GM23338 (cell line): ENCODE measurements at regions not wholly inside any gene's neighbourhood (a gene's known extent, or its start where the extent isn't known, plus 50 kb on each side); places are given as distances from the start of the nearest gene placed in this dataset.

Experiments used
- ATAC-seq: fragments of 200-7000 bp; cut with Tn5 transposase; 3 replicates; pipeline ENCODE4 v1.9.1; 2020
- DNase-seq: peaks from one replicate; pipeline ENCODE4 v3.0.0-alpha.2; 2015; ENCODE audit warnings: low spot score
- H2AFZ ChIP-seq: fragments of 200-600 bp; sonication (generic); 2 replicates; pipeline ENCODE4 v1.8.0; 2016; ENCODE audit warnings: antibody characterized with exemption, mild to moderate bottlenecking, moderate library complexity
- H3F3A ChIP-seq: fragments of 200-600 bp; sonication (generic); replicated peaks from 2 replicates; pipeline ENCODE4 v1.8.0; 2017; ENCODE audit warnings: antibody characterized with exemption, mixed run types, low read depth
- H3K27ac ChIP-seq: fragments of 200-600 bp; sonication (generic); 2 replicates; pipeline ENCODE4 v1.6.1; 2016; ENCODE audit warnings: low read depth
- H3K27me3 ChIP-seq: fragments of 200-600 bp; sonication (generic); 2 replicates; pipeline ENCODE4 v1.8.0; 2016; ENCODE audit warnings: mild to moderate bottlenecking, mixed run types, moderate library complexity; ENCODE audit not compliant: insufficient read depth
- H3K36me3 ChIP-seq: fragments of 200-600 bp; sonication (generic); 2 replicates; pipeline ENCODE4 v1.8.0; 2016; ENCODE audit warnings: mild to moderate bottlenecking; ENCODE audit not compliant: insufficient read depth
- H3K4me1 ChIP-seq: fragments of 200-600 bp; sonication (generic); 2 replicates; pipeline ENCODE4 v1.8.0; 2016; ENCODE audit warnings: mild to moderate bottlenecking, moderate library complexity; ENCODE audit not compliant: insufficient read depth
- H3K4me2 ChIP-seq: fragments of 200-600 bp; sonication (generic); 2 replicates; pipeline ENCODE4 v1.7.1; 2017; ENCODE audit warnings: mixed run types
- H3K4me3 ChIP-seq: fragments of 200-600 bp; sonication (generic); 2 replicates; pipeline ENCODE4 v1.6.1; 2016; ENCODE audit warnings: mixed run types
- H3K79me2 ChIP-seq: fragments of 200-600 bp; sonication (generic); replicated peaks from 2 replicates; pipeline ENCODE4 v1.8.0; 2017; ENCODE audit warnings: mild to moderate bottlenecking; ENCODE audit not compliant: insufficient read depth
- H3K9me2 ChIP-seq: fragments of 200-600 bp; sonication (generic); 2 replicates; pipeline ENCODE4 v1.8.0; 2017; ENCODE audit not compliant: insufficient read depth
- H4K20me1 ChIP-seq: fragments of 200-600 bp; sonication (generic); replicated peaks from 2 replicates; pipeline ENCODE4 v1.8.0; 2017; ENCODE audit warnings: mild to moderate bottlenecking; ENCODE audit not compliant: insufficient read depth
- H3K27ac Mint-ChIP-seq: 2 replicates; pipeline ENCODE4 v1.8.0; 2020; ENCODE audit warnings: inconsistent platforms, mild to moderate bottlenecking, moderate library complexity, mixed read lengths
- H3K27me3 Mint-ChIP-seq: 3 replicates; pipeline ENCODE4 v1.8.0; 2022; ENCODE audit warnings: low read depth, mild to moderate bottlenecking, moderate library complexity, mixed read lengths, inconsistent platforms; ENCODE audit not compliant: insufficient read depth, poor library complexity
- H3K36me3 Mint-ChIP-seq: 3 replicates; pipeline ENCODE4 v1.8.0; 2021; ENCODE audit warnings: low read depth, mild to moderate bottlenecking, inconsistent platforms, moderate library complexity, mixed read lengths
- H3K4me1 Mint-ChIP-seq: 3 replicates; pipeline ENCODE4 v1.8.0; 2020; ENCODE audit warnings: mild to moderate bottlenecking, inconsistent platforms, mixed read lengths
- H3K4me3 Mint-ChIP-seq: 3 replicates; pipeline ENCODE4 v1.8.0; 2021; ENCODE audit warnings: moderate library complexity, mild to moderate bottlenecking, inconsistent platforms, mixed read lengths
- H3K9me3 Mint-ChIP-seq: 3 replicates; pipeline ENCODE4 v1.8.0; 2020; ENCODE audit warnings: moderate library complexity, mild to moderate bottlenecking, inconsistent platforms, mixed read lengths
- CREB1 ChIP-seq: fragments of 250-450 bp; sonication (Bioruptor Pico); IDR thresholded peaks from 2 replicates; pipeline ENCODE4 v1.5.0; 2020; ENCODE audit warnings: low read depth, mild to moderate bottlenecking, moderate library complexity
- CTCF ChIP-seq, 2 experiments: fragments of 200-600 bp in 1 of 2; sonication (generic) in 1 of 2; conservative IDR thresholded peaks; 2 replicates each; pipeline versions ENCODE4 v1.5.1 to v1.6.1; 2016 to 2017; ENCODE audit warnings: antibody characterized with exemption in 2 of 2, low read depth in 2 of 2, mild to moderate bottlenecking in 2 of 2, moderate library complexity in 1 of 2
- EZH2 ChIP-seq: fragments of 200-600 bp; sonication (generic); IDR thresholded peaks from one replicate; pipeline ENCODE4 v1.8.0; 2017; ENCODE audit warnings: antibody characterized with exemption, mild to moderate bottlenecking, low read depth; ENCODE audit not compliant: unreplicated experiment
- EZH2phosphoT487 ChIP-seq: fragments of 200-600 bp; sonication (generic); IDR thresholded peaks from one replicate; pipeline ENCODE4 v1.8.1; 2018; ENCODE audit warnings: antibody characterized with exemption; ENCODE audit not compliant: unreplicated experiment
- JUNB ChIP-seq: IDR thresholded peaks from one replicate; pipeline ENCODE4 v1.6.1; 2016; ENCODE audit warnings: antibody characterized with exemption; ENCODE audit not compliant: unreplicated experiment
- NANOG ChIP-seq: IDR thresholded peaks from 2 replicates; pipeline ENCODE4 v1.6.1; 2016; ENCODE audit warnings: antibody characterized with exemption, borderline replicate concordance
- POLR2AphosphoS5 ChIP-seq: IDR thresholded peaks from 2 replicates; pipeline ENCODE4 v1.6.1; 2016; ENCODE audit warnings: antibody characterized with exemption, low read depth
- REST ChIP-seq: IDR thresholded peaks from one replicate; pipeline ENCODE4 v1.6.1; 2018; ENCODE audit warnings: antibody characterized with exemption; ENCODE audit not compliant: unreplicated experiment
- STAT1 ChIP-seq: IDR thresholded peaks from one replicate; pipeline ENCODE4 v1.6.1; 2016; ENCODE audit warnings: antibody characterized with exemption; ENCODE audit not compliant: unreplicated experiment
- ZNF114 ChIP-seq: fragments of 250-450 bp; sonication (Bioruptor Pico); IDR thresholded peaks from 2 replicates; pipeline ENCODE4 v1.5.0; 2020; ENCODE audit warnings: mild to moderate bottlenecking, moderate library complexity
- ZNF331 ChIP-seq: fragments of 250-450 bp; sonication (Bioruptor Pico); IDR thresholded peaks from 2 replicates; pipeline ENCODE4 v1.5.0; 2020; ENCODE audit warnings: low read depth, mild to moderate bottlenecking, moderate library complexity
- ZNF462 ChIP-seq: fragments of 250-450 bp; sonication (Bioruptor Pico); IDR thresholded peaks from 2 replicates; pipeline ENCODE4 v1.5.0; 2020; ENCODE audit warnings: mild to moderate bottlenecking, moderate library complexity
- TF ChIP-seq, protein P1 (sequence below): IDR thresholded peaks from 2 replicates; pipeline ENCODE4 v1.6.1; 2016; ENCODE audit warnings: antibody characterized with exemption

DNA sequence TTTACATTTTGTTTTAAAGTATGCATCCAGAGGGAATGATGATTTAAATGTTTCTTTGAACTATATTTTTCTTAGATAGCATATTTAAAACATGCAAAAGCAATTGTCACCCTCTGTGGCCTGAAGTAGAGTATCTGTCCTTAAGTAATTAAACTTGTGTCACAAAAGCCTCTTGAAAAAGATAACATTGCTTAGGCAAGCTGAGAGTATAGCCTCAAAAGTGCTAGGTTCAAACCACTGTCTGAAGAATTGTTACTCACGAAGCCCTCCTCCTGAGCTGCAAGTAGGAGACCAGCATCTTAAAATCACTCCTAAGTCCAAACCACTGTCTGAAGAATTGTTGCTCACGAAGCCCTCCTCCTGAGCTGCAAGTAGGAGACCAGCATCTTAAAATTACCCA lies 378.0 kb upstream of the PRR16 start:
- Histone ChIP-seq H3K4me2 (no peak overlapping the region), H3K36me3 (no peaks in the 10 kb centered on the region), H2AFZ (peak overlapping the region; percentile 16; the same call in 1 of the 2 replicates), H3K4me1 (no peaks in the 10 kb centered on the region), H3K27me3 (no peaks in the 10 kb centered on the region), H3K4me3 (no peak overlapping the region), H3K79me2 (no peaks in the 10 kb centered on the region), H3F3A (no peaks in the 10 kb centered on the region), H4K20me1 (no peaks in the 10 kb centered on the region), H3K9me2 (no peaks in the 10 kb centered on the region), H3K27ac (no peak overlapping the region)
- Mint-ChIP-seq H3K27ac (no peak overlapping the region), H3K27me3 (no peaks in the 10 kb centered on the region), H3K9me3 (no peaks in the 10 kb centered on the region), H3K36me3 (no peaks in the 10 kb centered on the region), H3K4me1 (peaks cover 9% of the 10 kb centered on the region; the same call in 2 of the 3 replicates), H3K4me3 (no peak overlapping the region)
- DNase-seq (no peak), ATAC-seq (no peak)
- TF ChIP-seq JUNB (no peak), EZH2phosphoT487 (no peak), CTCF (conservative IDR thresholded peaks at IDR 0.05; ENCODE audit: low read depth in 2 of 2) (no peak), STAT1 (no peak), ZNF331 (CRISPR knock-in tag) (no peak), EZH2 (no peak), ZNF462 (CRISPR knock-in tag) (no peak), NANOG (no peak), ZNF114 (CRISPR knock-in tag) (no peak), CREB1 (no peak), REST (no peak), POLR2AphosphoS5 (no peak)
- TF ChIP-seq, protein P1, sequence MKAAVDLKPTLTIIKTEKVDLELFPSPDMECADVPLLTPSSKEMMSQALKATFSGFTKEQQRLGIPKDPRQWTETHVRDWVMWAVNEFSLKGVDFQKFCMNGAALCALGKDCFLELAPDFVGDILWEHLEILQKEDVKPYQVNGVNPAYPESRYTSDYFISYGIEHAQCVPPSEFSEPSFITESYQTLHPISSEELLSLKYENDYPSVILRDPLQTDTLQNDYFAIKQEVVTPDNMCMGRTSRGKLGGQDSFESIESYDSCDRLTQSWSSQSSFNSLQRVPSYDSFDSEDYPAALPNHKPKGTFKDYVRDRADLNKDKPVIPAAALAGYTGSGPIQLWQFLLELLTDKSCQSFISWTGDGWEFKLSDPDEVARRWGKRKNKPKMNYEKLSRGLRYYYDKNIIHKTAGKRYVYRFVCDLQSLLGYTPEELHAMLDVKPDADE, result no peak
